ENCODE measurements at regions not wholly inside any gene's neighbourhood (a gene's known extent, or its start where the extent isn't known, plus 50 kb on each side); places are given as distances from the start of the nearest gene placed in this dataset.

- no peak for TF ChIP-seq CTCF (IDR thresholded peaks at IDR 0.05)
- TF ChIP-seq REST (IDR thresholded peaks at IDR 0.05): no peak
- no peak for TF ChIP-seq KDM5A (IDR thresholded peaks at IDR 0.05)
- TF ChIP-seq ZSCAN20 (CRISPR knock-in tag; IDR thresholded peaks at IDR 0.05): no peak
- peak in 1 of 2 experiments; percentile 44; a peak in 1 of 4 replicates for TF ChIP-seq CEBPB (IDR thresholded peaks at IDR 0.05)
- TF ChIP-seq SREBF2 (IDR thresholded peaks at IDR 0.05): no peak
- TF ChIP-seq CHD2 (IDR thresholded peaks at IDR 0.05; ENCODE audit: low read length, partially characterized antibody): no peak
- no peak for TF ChIP-seq POLR2AphosphoS2 (conservative IDR thresholded peaks at IDR 0.05; ENCODE audit: low read length)
- TF ChIP-seq HEYL (CRISPR knock-in tag; IDR thresholded peaks at IDR 0.05): no peak
- TF ChIP-seq NPAS2 (CRISPR knock-in tag; IDR thresholded peaks at IDR 0.05; ENCODE audit: borderline replicate concordance): no peak
- TF ChIP-seq E2F6 (IDR thresholded peaks at IDR 0.05; ENCODE audit: borderline replicate concordance, low read depth): no peak
- TF ChIP-seq USF2 (IDR thresholded peaks at IDR 0.05): no peak
These were observed 77.4 kb upstream of the ABCC4 start for GRCh38 chr13:95378603-95379002.

Measured in A549 (cell line).